Spinal cord (tissue), 9 donors: ENCODE measurements at regions not wholly inside any gene's neighbourhood (a gene's known extent, or its start where the extent isn't known, plus 50 kb on each side); places are given as distances from the start of the nearest gene placed in this dataset.

Experiments used
- DNase-seq, 6 donors: peaks; one replicate each; pipeline versions ENCODE4 v3.0.0 to v3.0.0-alpha.2; 2013 to 2015; ENCODE audit warnings: low spot score in 6 of 6, low read depth in 4 of 6
- H3K27ac ChIP-seq: one replicate; pipeline ENCODE4 v1.5.1; 2013; ENCODE audit warnings: low read depth, low read length, control low read depth
- H3K27me3 ChIP-seq: one replicate; pipeline ENCODE4 v1.6.1; 2013; ENCODE audit warnings: low read length; ENCODE audit not compliant: control insufficient read depth, insufficient read depth
- H3K36me3 ChIP-seq: one replicate; pipeline ENCODE4 v1.6.1; 2013; ENCODE audit warnings: low read length; ENCODE audit not compliant: control insufficient read depth, insufficient read depth
- H3K4me1 ChIP-seq: one replicate; pipeline ENCODE4 v1.6.1; 2013; ENCODE audit warnings: low read length; ENCODE audit not compliant: control insufficient read depth, insufficient read depth
- H3K4me3 ChIP-seq: one replicate; pipeline ENCODE4 v1.5.1; 2013; ENCODE audit warnings: low read depth, low read length, control low read depth
- H3K9me3 ChIP-seq: one replicate; pipeline ENCODE4 v1.6.1; 2013; ENCODE audit warnings: low read length; ENCODE audit not compliant: control insufficient read depth, insufficient read depth
- WGBS: methylation state at CpG from one replicate; pipeline ENCODE4 v1.1.5; 2013; ENCODE audit warnings: missing lambda C conversion rate; ENCODE audit not compliant: insufficient coverage; 5-methylcytosine and 5-hydroxymethylcytosine counted together
- donor health status: healthy.

GRCh38 chr19:13613447-13613846 is 107.2 kb upstream of the CACNA1A start:
- no peaks in the 10 kb centered on the region for H3K9me3 ChIP-seq
- no peaks in the 10 kb centered on the region for H3K27me3 ChIP-seq
- H3K4me3 ChIP-seq, result no peak overlapping the region
- peaks cover 9% of the 10 kb centered on the region for H3K4me1 ChIP-seq
- DNase-seq, result no peak
- H3K27ac ChIP-seq, result no peak overlapping the region
- H3K36me3 ChIP-seq, result no peaks in the 10 kb centered on the region
- 69% methylated on average over 6 of the region's 13 CpGs for WGBS

DNA sequence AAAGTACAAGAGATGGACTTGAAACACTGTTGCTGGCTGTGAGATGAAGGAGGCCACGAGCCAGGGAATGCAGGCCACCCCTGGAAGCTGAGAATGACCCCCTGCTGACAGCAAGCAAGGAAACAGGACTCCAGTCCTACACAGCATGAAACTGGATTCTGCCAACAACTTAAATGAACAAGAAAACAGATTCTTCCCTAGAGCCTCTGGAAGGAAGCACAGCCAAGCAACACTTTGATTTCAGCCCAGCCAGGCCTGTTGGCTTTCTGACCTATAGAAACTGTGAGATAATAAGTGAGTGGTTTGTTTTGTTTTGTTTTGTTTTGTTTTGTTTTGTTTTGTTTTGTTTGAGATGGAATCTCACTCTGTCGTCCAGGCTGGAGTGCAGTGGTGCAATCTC is 105.3 kb upstream of the CACNA1A start:
- Histone ChIP-seq H3K4me3 (no peak overlapping the region), H3K9me3 (no peaks in the 10 kb centered on the region), H3K27ac (no peak overlapping the region), H3K4me1 (peaks cover 9% of the 10 kb centered on the region), H3K27me3 (no peaks in the 10 kb centered on the region), H3K36me3 (no peaks in the 10 kb centered on the region)
- WGBS, result 60% methylated on average over 1 of the region's 2 CpGs
- no peak for DNase-seq

GRCh38 chr19:13610039-13610691 is 103.9 kb upstream of the CACNA1A start:
- no peak overlapping the region for H3K4me3 ChIP-seq
- 40% methylated on average over 13 of the region's 15 CpGs for WGBS
- no peak overlapping the region for H3K27ac ChIP-seq
- H3K9me3 ChIP-seq, result no peaks in the 10 kb centered on the region
- DNase-seq, result peak in 1 of 6 donors; percentile 50
- peaks cover 5% of the 10 kb centered on the region for H3K4me1 ChIP-seq
- H3K36me3 ChIP-seq, result no peaks in the 10 kb centered on the region
- H3K27me3 ChIP-seq, result no peaks in the 10 kb centered on the region

GRCh38 chr19:13606156-13606555 is 99.9 kb upstream of the CACNA1A start:
- H3K27ac ChIP-seq, result no peak overlapping the region
- DNase-seq, result no peak
- no peaks in the 10 kb centered on the region for H3K27me3 ChIP-seq
- H3K4me3 ChIP-seq, result no peak overlapping the region
- H3K4me1 ChIP-seq, result peaks cover 5% of the 10 kb centered on the region
- WGBS, result 96% methylated on average over 12 of the region's 13 CpGs
- no peaks in the 10 kb centered on the region for H3K36me3 ChIP-seq
- H3K9me3 ChIP-seq, result no peaks in the 10 kb centered on the region

GRCh38 chr19:13604902-13605586 is 98.8 kb upstream of the CACNA1A start:
- 86% methylated on average over 2 of the region's 4 CpGs for WGBS
- Histone ChIP-seq H3K36me3 (no peaks in the 10 kb centered on the region), H3K4me1 (peaks cover 6% of the 10 kb centered on the region), H3K9me3 (no peaks in the 10 kb centered on the region), H3K27ac (no peak overlapping the region), H3K4me3 (no peak overlapping the region), H3K27me3 (no peaks in the 10 kb centered on the region)
- DNase-seq, result peak in 1 of 6 donors; percentile 36

DNA sequence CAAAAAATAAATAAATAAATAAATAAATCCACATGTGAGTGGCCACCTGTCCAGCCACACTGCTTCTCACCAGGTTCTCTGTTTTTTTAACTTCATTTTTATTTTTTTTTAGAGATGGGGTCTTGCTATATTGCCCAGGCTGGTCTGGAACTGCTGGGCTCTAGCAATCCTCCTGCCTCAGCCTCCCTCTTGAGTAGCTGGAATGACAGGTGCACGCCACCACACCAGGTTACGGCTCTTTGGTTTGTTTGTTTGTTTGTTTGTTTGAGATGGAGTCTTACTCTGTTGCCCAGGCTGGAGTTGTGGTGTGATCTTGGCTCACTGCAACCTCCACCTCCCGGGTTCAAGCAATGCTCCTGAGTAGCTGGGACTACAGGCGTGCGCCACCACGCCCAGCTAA is 94.5 kb upstream of the CACNA1A start:
- DNase-seq, result no peak
- WGBS, result 69% methylated on average over 4 of the region's 6 CpGs
- no peaks in the 10 kb centered on the region for H3K27me3 ChIP-seq

DNA sequence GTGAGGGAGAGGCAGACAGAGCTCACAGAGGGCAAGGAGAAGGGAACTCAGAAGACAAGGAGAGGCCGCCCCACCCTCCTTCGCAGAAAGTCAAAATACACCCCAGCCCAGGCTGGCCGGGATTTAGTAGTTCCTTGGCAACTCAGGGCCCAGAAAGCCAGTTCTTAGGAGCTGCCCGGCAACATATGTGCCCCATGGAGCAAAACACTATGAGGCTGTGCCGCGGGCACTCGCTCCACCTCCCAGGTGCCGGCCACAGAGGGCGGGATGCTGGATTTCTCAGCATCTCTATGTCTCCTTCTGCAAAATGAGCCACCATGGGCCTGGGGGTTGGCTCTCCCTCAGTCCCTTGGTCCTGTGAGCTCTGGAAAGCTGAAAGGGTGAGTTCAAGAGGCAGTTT is 93.8 kb upstream of the CACNA1A start:
- Histone ChIP-seq H3K4me1 (peaks cover 13% of the 10 kb centered on the region), H3K36me3 (peaks cover 2% of the 10 kb centered on the region), H3K9me3 (no peaks in the 10 kb centered on the region), H3K27ac (no peak overlapping the region), H3K4me3 (no peak overlapping the region), H3K27me3 (no peaks in the 10 kb centered on the region)
- WGBS, result 72% methylated on average over 9 of the region's 9 CpGs
- no peak for DNase-seq

More for the DNA sequence above, 94.5 kb upstream of the CACNA1A start:
- H3K36me3 ChIP-seq, result peaks cover 2% of the 10 kb centered on the region
- H3K27ac ChIP-seq, result no peak overlapping the region
- peaks cover 13% of the 10 kb centered on the region for H3K4me1 ChIP-seq
- no peak overlapping the region for H3K4me3 ChIP-seq
- no peaks in the 10 kb centered on the region for H3K9me3 ChIP-seq

- H3K9me3 ChIP-seq, result no peaks in the 10 kb centered on the region
- peaks cover 2% of the 10 kb centered on the region for H3K36me3 ChIP-seq
- peaks cover 13% of the 10 kb centered on the region for H3K4me1 ChIP-seq
- H3K4me3 ChIP-seq, result no peak overlapping the region
- DNase-seq, result no peak
- no peaks in the 10 kb centered on the region for H3K27me3 ChIP-seq
- WGBS, result 69% methylated on average over 15 of the region's 22 CpGs
- H3K27ac ChIP-seq, result no peak overlapping the region
Measured at GRCh38 chr19:13599681-13600080, 93.4 kb upstream of the CACNA1A start.

- Histone ChIP-seq H3K27ac (no peak overlapping the region), H3K9me3 (no peaks in the 10 kb centered on the region), H3K4me3 (no peak overlapping the region), H3K36me3 (peaks cover 2% of the 10 kb centered on the region), H3K27me3 (no peaks in the 10 kb centered on the region), H3K4me1 (peaks cover 13% of the 10 kb centered on the region)
- DNase-seq, result no peak
Measured at GRCh38 chr19:13598098-13598497, 91.8 kb upstream of the CACNA1A start.

- peak in 5 of 6 donors; percentile 47 to 94 (median 52) for DNase-seq
- Histone ChIP-seq H3K36me3 (peaks cover 2% of the 10 kb centered on the region), H3K27me3 (no peaks in the 10 kb centered on the region), H3K27ac (no peak overlapping the region), H3K4me3 (no peak overlapping the region), H3K9me3 (no peaks in the 10 kb centered on the region), H3K4me1 (peaks cover 13% of the 10 kb centered on the region)
- WGBS, result 4% methylated on average over 3 of the region's 3 CpGs
Measured at GRCh38 chr19:13597640-13598039, 91.4 kb upstream of the CACNA1A start.
